ENCODE measurements at regions not wholly inside any gene's neighbourhood (a gene's known extent, or its start where the extent isn't known, plus 50 kb on each side); places are given as distances from the start of the nearest gene placed in this dataset.
A peak's percentile ranks its signal among the peaks of the same experiment; 100 is the strongest.

GRCh38 chr6:87905101-87905641 lies 142.5 kb upstream of the SPACA1 start:
- DNase-seq = no peak

- no peak for DNase-seq
Measured at GRCh38 chr6:87904011-87904410, 143.6 kb upstream of the SPACA1 start.

DNA sequence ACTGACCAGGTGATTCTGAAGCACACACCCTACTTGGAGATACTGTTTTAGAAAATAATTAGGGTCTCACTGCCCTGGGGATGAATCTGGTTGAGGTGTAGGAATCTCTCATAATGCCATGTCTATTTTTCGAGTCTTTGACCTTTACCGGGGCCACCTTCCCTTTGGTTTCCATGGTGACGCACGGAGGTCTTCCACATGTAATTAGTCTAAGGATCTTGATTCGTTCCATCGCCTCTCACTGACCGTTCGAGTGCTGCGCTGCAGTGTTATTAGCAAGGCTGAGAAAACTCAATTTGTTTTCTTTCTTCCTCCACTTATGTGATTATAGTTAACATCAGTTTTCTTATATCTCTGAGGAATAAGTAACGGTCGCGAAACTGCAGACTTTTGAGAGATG lies 144.3 kb upstream of the SPACA1 start:
- no peak for DNase-seq

GRCh38 chr6:87902383-87902782 lies 145.3 kb upstream of the SPACA1 start:
- DNase-seq = no peak

GRCh38 chr6:87901613-87902012 lies 146.0 kb upstream of the SPACA1 start:
- DNase-seq = no peak

- no peak for DNase-seq
Measured at GRCh38 chr6:87900160-87900698, 147.4 kb upstream of the SPACA1 start.

GRCh38 chr6:87899499-87900147 lies 148.0 kb upstream of the SPACA1 start:
- DNase-seq = no peak

DNA sequence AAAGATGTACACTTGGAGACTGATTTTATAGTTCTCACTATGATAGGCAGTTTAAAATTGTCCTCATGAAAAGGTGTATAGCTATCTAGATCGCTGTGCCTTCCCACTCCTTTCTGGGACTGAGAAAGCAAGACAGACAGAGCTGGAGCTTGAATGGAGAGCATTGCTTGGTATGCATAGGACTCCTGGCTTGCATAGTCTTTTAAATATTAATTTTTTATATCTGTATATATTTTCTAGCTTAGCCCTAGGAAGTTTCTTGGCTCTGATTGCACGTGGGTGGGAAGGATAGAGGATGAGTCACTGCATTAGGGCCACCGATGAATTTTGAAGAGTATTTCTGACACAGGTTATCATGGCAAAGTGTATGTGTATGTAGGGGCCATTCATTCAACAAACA lies 150.0 kb upstream of the SPACA1 start:
- no peak for DNase-seq

DNA sequence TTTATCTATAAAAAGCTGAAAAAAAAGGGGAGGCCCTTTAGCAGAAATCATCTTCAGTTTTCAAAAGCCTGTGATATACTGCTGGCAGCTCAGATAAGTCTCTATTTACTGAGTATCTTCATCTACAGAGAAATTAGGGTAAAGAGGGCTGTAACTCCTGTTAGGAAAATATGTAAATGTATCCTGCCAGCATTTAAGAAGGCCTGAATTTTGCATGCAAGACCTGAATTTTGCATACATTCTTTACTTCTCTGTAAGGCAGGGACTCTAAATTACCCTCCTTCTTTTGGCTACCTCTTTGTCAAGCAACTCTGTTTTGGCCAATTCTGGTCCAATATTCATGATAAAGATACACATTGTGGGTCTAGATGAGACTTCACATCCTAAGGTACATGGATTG lies 150.6 kb upstream of the SPACA1 start:
- no peak for DNase-seq

GRCh38 chr6:87887266-87887665 lies 160.4 kb upstream of the SPACA1 start:
- DNase-seq = no peak

GRCh38 chr6:87884203-87884602 lies 163.4 kb upstream of the SPACA1 start:
- DNase-seq = no peak

DNA sequence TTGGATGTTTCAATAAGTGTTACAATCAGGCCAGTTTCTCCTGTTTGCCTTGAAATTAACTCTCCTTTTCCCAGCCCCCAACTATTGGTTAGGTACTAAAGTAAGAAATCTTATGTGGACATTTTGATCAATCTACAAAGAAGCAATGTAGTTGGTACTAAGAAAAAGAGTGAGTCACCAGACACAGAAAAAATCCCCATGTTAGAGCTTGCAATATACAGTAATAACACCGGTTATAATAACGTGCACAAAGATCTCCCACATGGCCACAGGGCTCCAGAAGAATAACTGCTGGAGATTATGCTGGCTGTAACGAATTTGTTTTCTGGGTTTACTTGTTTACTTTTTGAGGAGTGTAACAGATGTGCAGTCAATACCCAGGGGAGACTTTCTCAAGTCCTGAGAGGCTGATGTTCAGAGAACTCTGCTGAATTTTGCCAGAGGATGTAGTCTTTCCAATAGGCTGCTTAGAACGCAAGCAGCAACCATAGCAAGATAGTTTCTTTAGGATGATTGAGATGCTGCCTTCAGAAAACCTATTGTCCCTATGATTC lies 166.2 kb upstream of the SPACA1 start:
- peak; percentile 5 for DNase-seq

GRCh38 chr6:87879132-87879861 lies 168.3 kb upstream of the SPACA1 start:
- DNase-seq = no peak

DNA sequence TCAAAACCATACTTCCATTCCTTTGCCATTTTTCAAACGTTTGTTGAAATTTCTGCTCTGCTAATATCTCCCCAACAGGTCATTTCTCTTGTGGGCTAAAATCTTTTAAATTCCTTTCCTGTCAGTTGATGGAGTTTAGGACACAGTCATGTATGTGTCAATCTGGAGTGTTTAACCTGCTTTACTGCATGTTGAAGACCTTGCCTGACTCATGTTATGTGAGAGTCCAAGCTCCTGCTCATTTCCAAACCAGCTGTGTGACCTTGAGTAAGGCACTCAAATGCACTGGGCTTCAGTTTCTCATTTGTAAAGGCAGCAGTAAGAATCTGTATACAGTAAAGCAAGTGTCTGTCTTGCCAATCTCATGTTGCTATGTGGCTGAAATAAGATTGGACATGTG lies 171.9 kb upstream of the SPACA1 start:
- no peak for DNase-seq

DNA sequence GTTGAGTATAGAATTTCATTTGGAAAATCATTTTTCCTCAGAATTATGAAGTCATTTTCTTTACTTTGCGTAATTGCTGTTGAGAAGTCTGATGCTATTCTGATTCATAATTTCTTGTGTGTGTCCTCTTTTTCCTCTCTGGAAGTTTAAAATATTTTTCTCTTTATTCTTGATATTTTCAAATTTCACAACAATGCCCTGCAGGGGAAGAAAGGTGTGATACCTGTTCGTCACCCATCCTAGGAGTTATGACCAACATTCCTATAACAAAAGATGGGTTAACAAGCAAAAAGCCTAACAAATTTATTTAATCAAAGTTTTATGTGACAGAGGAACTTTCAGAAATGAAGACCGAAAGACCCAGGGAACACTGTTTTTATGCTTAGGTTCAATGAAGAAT lies 171.5 kb upstream of the AKIRIN2 start:
- no peak for DNase-seq

DNA sequence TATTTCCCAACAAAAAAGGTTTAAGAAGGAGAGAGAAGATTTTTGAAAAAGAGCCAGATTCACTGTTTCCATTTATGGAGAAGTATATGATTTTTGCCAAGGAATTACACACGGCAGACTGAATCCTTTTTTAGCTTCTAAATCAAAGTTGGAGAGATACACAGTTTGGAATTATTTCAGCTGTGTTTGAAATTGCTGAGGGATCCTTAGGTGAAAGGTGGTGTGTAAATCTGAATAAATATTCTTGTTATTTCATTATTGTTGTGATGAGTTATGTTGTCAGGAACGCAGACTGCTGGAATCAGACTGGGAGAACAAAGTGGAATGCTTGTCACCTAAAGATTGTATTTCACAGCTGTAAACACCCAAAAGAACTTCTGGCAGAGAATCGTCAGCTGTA lies 168.5 kb upstream of the AKIRIN2 start:
- no peak for DNase-seq

DNA sequence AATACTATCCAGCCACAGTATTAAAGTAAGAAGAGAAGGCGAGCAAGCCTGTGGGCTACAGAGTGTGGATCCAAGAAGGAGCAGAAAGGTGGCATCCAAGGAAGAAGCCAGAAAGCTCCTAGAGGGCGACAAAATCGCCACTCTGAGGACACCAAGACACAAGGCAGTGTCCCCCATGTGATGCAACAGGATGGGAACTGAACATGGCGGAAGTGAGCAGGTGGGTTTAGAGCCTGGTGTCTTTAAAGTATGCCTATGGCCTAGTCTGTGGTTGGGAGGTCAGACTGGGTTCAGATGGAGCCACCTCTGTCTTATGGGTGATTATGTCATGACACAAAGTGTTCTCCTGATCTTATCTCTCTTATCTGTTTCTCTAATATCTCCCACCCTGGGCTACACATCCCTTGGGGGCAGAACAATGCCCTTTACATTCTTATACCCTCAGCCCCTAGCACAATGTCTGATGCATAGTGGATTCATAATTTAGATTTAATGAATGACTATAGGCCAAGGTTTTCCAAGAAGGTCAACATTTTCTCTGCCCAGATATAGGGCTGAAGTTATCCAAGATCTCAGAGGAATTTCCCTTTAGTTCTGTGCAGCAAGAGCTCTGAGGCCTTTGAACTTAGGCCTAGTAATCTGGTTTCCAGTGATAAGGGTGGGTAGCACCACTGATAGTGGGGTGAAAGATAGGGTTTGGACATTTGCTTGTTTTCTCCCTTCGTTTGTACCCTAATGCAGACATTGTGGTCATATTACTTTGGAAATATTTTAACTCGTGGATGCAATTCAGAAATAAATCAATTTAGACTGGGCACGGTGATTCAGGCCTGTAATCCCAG lies 167.3 kb upstream of the AKIRIN2 start:
- no peak for DNase-seq

DNA sequence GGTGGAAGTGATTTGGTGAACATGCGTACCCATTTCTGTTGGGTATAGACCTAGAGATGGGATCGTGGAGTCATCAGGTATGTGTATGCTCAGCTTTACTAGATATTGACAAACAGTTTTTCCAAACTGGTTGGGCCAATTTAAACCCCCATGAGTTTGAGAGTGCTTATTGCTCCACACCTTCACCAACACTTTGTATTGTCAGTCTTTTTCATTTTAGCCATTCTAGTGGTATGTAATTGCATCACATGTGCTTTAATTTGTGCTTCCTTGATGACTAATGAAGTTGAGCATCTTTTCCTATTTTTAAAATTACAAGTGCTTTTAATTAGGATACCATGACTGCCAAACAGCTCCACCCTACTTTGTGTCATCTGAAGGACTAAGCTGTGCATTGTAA lies 158.9 kb upstream of the AKIRIN2 start:
- no peak for DNase-seq

DNA sequence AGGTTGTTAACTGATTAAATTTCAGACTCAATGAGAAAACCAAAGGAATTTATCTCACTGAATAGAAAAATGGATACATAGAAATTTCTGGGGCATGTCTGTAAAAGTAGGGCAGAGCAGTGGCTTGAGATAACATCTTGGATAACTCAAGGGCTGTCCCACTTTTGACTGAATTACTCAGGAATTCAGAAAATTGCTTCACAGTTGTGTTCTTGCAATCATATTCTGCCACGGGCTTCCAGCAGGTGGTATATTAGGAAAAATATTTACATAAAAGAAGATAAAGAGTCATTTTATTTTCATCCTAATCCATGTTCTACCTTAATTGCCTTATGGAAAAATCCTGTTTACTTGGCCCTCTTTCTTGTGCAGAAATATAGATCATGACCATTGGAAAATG lies 156.4 kb upstream of the AKIRIN2 start:
- DNase-seq = no peak

- peak; percentile 2 for DNase-seq
Measured at GRCh38 chr6:87851674-87852299, 149.8 kb upstream of the AKIRIN2 start.

DNA sequence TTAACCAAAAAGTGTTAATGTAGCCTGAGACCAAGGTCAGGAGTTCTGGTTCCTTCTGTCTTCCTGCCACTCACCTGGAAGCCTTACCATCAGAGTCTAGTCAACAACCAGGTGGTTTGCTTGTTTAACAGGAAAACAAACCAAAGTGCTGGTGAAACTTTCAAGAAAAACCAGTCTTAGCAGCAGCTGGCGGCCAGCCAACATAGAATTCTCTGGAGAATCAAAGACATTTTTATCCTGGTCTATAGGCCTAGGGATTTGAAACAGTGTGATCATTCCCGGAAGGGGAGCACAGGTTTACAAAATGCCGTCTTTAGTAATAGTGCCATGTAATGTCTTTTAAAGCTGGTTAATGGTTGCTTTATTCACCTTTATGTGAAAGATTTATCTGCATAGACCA lies 146.6 kb upstream of the AKIRIN2 start:
- DNase-seq = no peak

DNA sequence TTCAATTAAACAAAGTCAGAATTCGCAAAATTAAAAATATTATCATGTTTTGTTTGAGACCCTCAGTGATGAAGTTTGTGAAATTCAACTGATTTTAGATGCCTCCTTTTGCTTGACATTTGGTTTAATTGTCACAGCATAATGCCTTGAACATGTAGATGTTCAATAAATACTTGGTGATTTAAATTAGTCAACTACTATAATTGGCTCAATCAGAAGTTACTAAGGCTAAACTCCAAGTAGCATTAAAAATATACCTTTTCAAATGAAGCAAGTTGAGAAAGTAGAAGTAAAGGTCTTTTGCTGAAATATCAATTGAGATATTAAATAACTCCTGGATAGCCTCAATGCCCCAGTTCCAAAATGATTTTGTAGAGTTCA lies 145.8 kb upstream of the AKIRIN2 start:
- DNase-seq = no peak
